A549 (cell line): ENCODE measurements at regions not wholly inside any gene's neighbourhood (a gene's known extent, or its start where the extent isn't known, plus 50 kb on each side); places are given as distances from the start of the nearest gene placed in this dataset.

Experiments used
- ATAC-seq, 2 experiments: fragments of 200-7000 bp in 1 of 2; fragments of >200 bp in 1 of 2; cut with Nextera tagmentation in 1 of 2; cut with Tn5 transposase in 1 of 2; 3 replicates each; pipeline versions ENCODE4 v1.8.0 to v1.9.1; 2018 to 2020; ENCODE audit warnings: mild to moderate bottlenecking in 1 of 2, moderate library complexity in 1 of 2
- CTCF ChIA-PET: fragments of 300-600 bp; sonication (Branson Sonifier 250); formaldehyde crosslinking; extraction: SDS; loops from one replicate; lab custom pipeline; 2021; ENCODE audit warnings: antibody characterized with exemption, inconsistent platforms; lab: Yijun Ruan, JAX
- POLR2A ChIA-PET: fragments of 350-600 bp; formaldehyde crosslinking; extraction: SDS; loops from one replicate; lab custom pipeline; 2021; ENCODE audit warnings: antibody characterized with exemption, inconsistent platforms; lab: Yijun Ruan, JAX
- DNase-seq, 2 experiments: peaks; one replicate each; pipeline versions ENCODE4 v3.0.0 to v3.0.0-alpha.2; 2011 to 2016; ENCODE audit warnings: low read depth in 1 of 2, low spot score in 1 of 2
- FAIRE-seq: peaks from 2 replicates; lab custom pipeline; 2011; peaks lifted over from hg19 to GRCh38; lab: Jason Lieb, UNC
- H3K27ac ChIP-seq, 2 experiments: fragments of >200 bp; sonication (Bioruptor Twin); formaldehyde crosslinking; 3 replicates each; pipeline ENCODE4 v1.5.1; 2016 to 2017
- H3K4me1 ChIP-seq: fragments of >200 bp; sonication (Bioruptor Twin); formaldehyde crosslinking; 3 replicates; pipeline ENCODE4 v1.6.1; 2016
- H3K4me2 ChIP-seq: fragments of >200 bp; sonication (Bioruptor Twin); formaldehyde crosslinking; 3 replicates; pipeline ENCODE4 v1.6.1; 2016
- H3K4me3 ChIP-seq: fragments of >200 bp; sonication (Bioruptor Twin); formaldehyde crosslinking; 3 replicates; pipeline ENCODE4 v1.5.1; 2016
- H3K9me3 ChIP-seq: fragments of >200 bp; sonication (Bioruptor Twin); formaldehyde crosslinking; 3 replicates; pipeline ENCODE4 v1.6.1; 2016
- BCL3 ChIP-seq: fragments of >200 bp; sonication (Bioruptor Twin); formaldehyde crosslinking; IDR thresholded peaks from 3 replicates; pipeline ENCODE4 v1.6.1; 2016
- BHLHE40 ChIP-seq: IDR thresholded peaks from 2 replicates; pipeline ENCODE4 v1.6.1; 2012; ENCODE audit warnings: low read depth, low read length, inconsistent platforms
- CBX8 ChIP-seq: fragments of 200-600 bp; sonication (generic); IDR thresholded peaks from 2 replicates; pipeline ENCODE4 v1.6.1; 2016
- CEBPB ChIP-seq, 2 experiments: fragments of >200 bp in 1 of 2; sonication (Bioruptor Twin) in 1 of 2; formaldehyde crosslinking in 1 of 2; IDR thresholded peaks; 2 replicates each; pipeline ENCODE4 v1.6.1; 2012 to 2016
- CHD4 ChIP-seq: fragments of 200-600 bp; sonication (generic); IDR thresholded peaks from 2 replicates; pipeline ENCODE4 v1.6.1; 2016; ENCODE audit warnings: antibody characterized with exemption, mild to moderate bottlenecking, borderline replicate concordance
- EHF ChIP-seq: fragments of 250-450 bp; sonication (Bioruptor Pico); IDR thresholded peaks from 2 replicates; pipeline ENCODE4 v1.5.0; 2020; ENCODE audit warnings: mild to moderate bottlenecking
- EHMT2 ChIP-seq: fragments of 200-600 bp; sonication (generic); IDR thresholded peaks from 2 replicates; pipeline ENCODE4 v1.6.1; 2016; ENCODE audit warnings: antibody characterized with exemption, low read depth, mild to moderate bottlenecking, moderate library complexity
- FOSL2 ChIP-seq, 2 experiments: fragments of 450-650 bp in 1 of 2; fragments of >200 bp in 1 of 2; sonication (Bioruptor Twin) in 1 of 2; formaldehyde crosslinking; IDR thresholded peaks; 2 replicates each; pipeline versions ENCODE4 v1.5.0 to v1.6.1; 2016 to 2020; ENCODE audit warnings: mild to moderate bottlenecking in 1 of 2, moderate library complexity in 1 of 2
- HDAC2 ChIP-seq: fragments of 200-600 bp; sonication (generic); IDR thresholded peaks from 2 replicates; pipeline ENCODE4 v1.6.1; 2016
- HOXB5 ChIP-seq: fragments of 250-450 bp; sonication (Bioruptor Pico); IDR thresholded peaks from 2 replicates; pipeline ENCODE4 v1.5.0; 2020; ENCODE audit warnings: mild to moderate bottlenecking, moderate library complexity
- JUNB ChIP-seq: fragments of >200 bp; sonication (Bioruptor Twin); formaldehyde crosslinking; IDR thresholded peaks from 2 replicates; pipeline ENCODE4 v1.6.1; 2016
- KDM1A ChIP-seq: fragments of 200-600 bp; sonication (generic); IDR thresholded peaks from 2 replicates; pipeline ENCODE4 v1.6.1; 2016; ENCODE audit warnings: low read depth, mild to moderate bottlenecking
- NFE2L2 ChIP-seq: fragments of 150-350 bp; conservative IDR thresholded peaks from 2 replicates; pipeline ENCODE4 v1.6.1; 2014; ENCODE audit warnings: low read length
- NR3C1 ChIP-seq: fragments of >200 bp; sonication (Bioruptor Twin); formaldehyde crosslinking; IDR thresholded peaks from 3 replicates; pipeline ENCODE4 v1.6.1; 2017
- RARB ChIP-seq: fragments of 250-450 bp; sonication (Bioruptor Pico); IDR thresholded peaks from 2 replicates; pipeline ENCODE4 v1.8.0; 2021; ENCODE audit warnings: mild to moderate bottlenecking, moderate library complexity
- RCOR1 ChIP-seq: fragments of 150-350 bp; IDR thresholded peaks from 2 replicates; pipeline ENCODE4 v1.6.1; 2014; ENCODE audit warnings: antibody characterized with exemption, low read length, low read depth
- REST ChIP-seq: fragments of 200-600 bp; sonication (generic); IDR thresholded peaks from 2 replicates; pipeline ENCODE4 v1.6.1; 2016; ENCODE audit warnings: antibody characterized with exemption, mild to moderate bottlenecking, moderate library complexity
- SMC3 ChIP-seq: fragments of >200 bp; sonication (Bioruptor Twin); formaldehyde crosslinking; IDR thresholded peaks from 3 replicates; pipeline ENCODE4 v1.6.1; 2018; ENCODE audit warnings: inconsistent platforms
- SREBF2 ChIP-seq: fragments of 450-650 bp; IDR thresholded peaks from 2 replicates; pipeline ENCODE4 v1.6.1; 2014; ENCODE audit warnings: mild to moderate bottlenecking, moderate library complexity
- USF2 ChIP-seq: fragments of 450-650 bp; IDR thresholded peaks from 2 replicates; pipeline ENCODE4 v1.6.1; 2014; ENCODE audit warnings: antibody characterized with exemption
- ZNF302 ChIP-seq: fragments of 250-450 bp; sonication (Bioruptor Pico); IDR thresholded peaks from 2 replicates; pipeline ENCODE4 v1.9.0; 2021; ENCODE audit warnings: inconsistent platforms, mild to moderate bottlenecking, moderate library complexity
- ZSCAN20 ChIP-seq: fragments of 250-450 bp; sonication (Bioruptor Pico); IDR thresholded peaks from 2 replicates; pipeline ENCODE4 v1.8.0; 2022; ENCODE audit warnings: mild to moderate bottlenecking, moderate library complexity
- WGBS: methylation state at CpG from one replicate; pipeline ENCODE4 v1.1.6; 2017; ENCODE audit errors: missing lambda C conversion rate; 5-methylcytosine and 5-hydroxymethylcytosine counted together
- TF ChIP-seq, protein P1 (sequence below): fragments of 250-450 bp; sonication (Bioruptor Pico); IDR thresholded peaks from 2 replicates; pipeline ENCODE4 v1.5.0; 2020; ENCODE audit warnings: low read depth, mild to moderate bottlenecking, moderate library complexity
- TF ChIP-seq, protein P2 (sequence below): fragments of 150-350 bp; IDR thresholded peaks from 2 replicates; pipeline ENCODE4 v1.6.1; 2014; ENCODE audit warnings: low read depth, mild to moderate bottlenecking, low read length

DNA sequence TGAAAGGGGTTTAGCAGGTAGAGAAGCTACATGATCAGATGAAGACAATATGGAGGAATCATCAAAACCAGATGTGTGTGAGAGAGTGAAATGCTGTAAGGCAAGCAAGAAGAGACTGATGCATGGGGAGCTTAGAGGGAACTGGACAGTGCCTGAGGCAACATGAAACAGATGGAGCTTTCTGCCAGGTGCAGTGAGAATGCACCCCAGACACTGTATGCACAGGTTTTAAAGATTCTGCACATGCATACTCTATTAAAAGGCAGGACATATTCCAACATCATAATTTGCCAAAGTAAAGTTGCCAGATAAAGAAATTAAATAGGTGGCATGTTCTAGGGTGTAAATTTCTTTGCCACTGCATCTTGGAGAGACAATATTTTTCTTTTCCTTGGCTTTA lies 200.1 kb downstream of the AMY1C start:
- Histone ChIP-seq H3K9me3 (no peaks in the 10 kb centered on the region), H3K4me2 (no peak overlapping the region), H3K4me1 (no peaks in the 10 kb centered on the region), H3K4me3 (no peak overlapping the region), H3K27ac (no peak overlapping the region)
- no peak for DNase-seq
- no peak for FAIRE-seq
- no peak for ATAC-seq
- ChIA-PET CTCF (interaction anchor here (0.8 kb wide), 1 partner anchor 183 kb away, joined by 3 read pairs; no protein-coding TSS in a partner anchor), POLR2A (no interaction called here)
- TF ChIP-seq SMC3 (no peak), CBX8 (no peak), FOSL2 (IDR thresholded peaks at IDR 0.05) (no peak), FOSL2 (CRISPR knock-in tag; IDR thresholded peaks at IDR 0.05) (no peak), REST (no peak)

- DNase-seq (no peak), ATAC-seq (no peak)
- Histone ChIP-seq H3K4me2 (no peak overlapping the region), H3K9me3 (no peaks in the 10 kb centered on the region), H3K27ac (no peak overlapping the region)
- TF ChIP-seq NR3C1, result no peak
- TF ChIP-seq ZNF302, result no peak
- TF ChIP-seq CHD4, result no peak
- no peak for TF ChIP-seq RARB (CRISPR knock-in tag)
- no peak for TF ChIP-seq EHF (CRISPR knock-in tag)
- TF ChIP-seq HDAC2, result no peak
- TF ChIP-seq, protein P1, sequence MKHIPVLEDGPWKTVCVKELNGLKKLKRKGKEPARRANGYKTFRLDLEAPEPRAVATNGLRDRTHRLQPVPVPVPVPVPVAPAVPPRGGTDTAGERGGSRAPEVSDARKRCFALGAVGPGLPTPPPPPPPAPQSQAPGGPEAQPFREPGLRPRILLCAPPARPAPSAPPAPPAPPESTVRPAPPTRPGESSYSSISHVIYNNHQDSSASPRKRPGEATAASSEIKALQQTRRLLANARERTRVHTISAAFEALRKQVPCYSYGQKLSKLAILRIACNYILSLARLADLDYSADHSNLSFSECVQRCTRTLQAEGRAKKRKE (CRISPR knock-in tag), result no peak
- TF ChIP-seq, all 56 proteins: peak for 0
- ChIA-PET POLR2A (no interaction called here), CTCF (no interaction called here)
- FAIRE-seq, result no peak
- WGBS, result 3% methylated on average over 4 of the region's 4 CpGs
- Histone ChIP-seq H3K4me1 (no peaks in the 10 kb centered on the region), H3K4me3 (no peak overlapping the region)
These were observed 203.7 kb downstream of the AMY1C start for GRCh38 chr1:103953386-103953785.

GRCh38 chr1:103958699-103959098 lies 209.0 kb downstream of the AMY1C start:
- Histone ChIP-seq H3K4me2 (no peak overlapping the region), H3K9me3 (no peaks in the 10 kb centered on the region), H3K27ac (no peak overlapping the region), H3K4me3 (no peak overlapping the region), H3K4me1 (no peaks in the 10 kb centered on the region)
- ChIA-PET POLR2A (no interaction called here), CTCF (no interaction called here)
- no peak for FAIRE-seq
- WGBS, result 14% methylated on average over 1 of the region's 1 CpG
- no peak for DNase-seq
- TF ChIP-seq RCOR1 (no peak), CEBPB (IDR thresholded peaks at IDR 0.05) (no peak), USF2 (no peak), FOSL2 (IDR thresholded peaks at IDR 0.05) (no peak), FOSL2 (CRISPR knock-in tag; IDR thresholded peaks at IDR 0.05) (no peak), BHLHE40 (no peak), HOXB5 (CRISPR knock-in tag) (no peak), JUNB (no peak), NFE2L2 (no peak), BCL3 (no peak), KDM1A (no peak), HDAC2 (no peak), SREBF2 (no peak), EHMT2 (no peak), RARB (CRISPR knock-in tag) (no peak), ZSCAN20 (CRISPR knock-in tag) (no peak), CBX8 (no peak)
- TF ChIP-seq, protein P2, sequence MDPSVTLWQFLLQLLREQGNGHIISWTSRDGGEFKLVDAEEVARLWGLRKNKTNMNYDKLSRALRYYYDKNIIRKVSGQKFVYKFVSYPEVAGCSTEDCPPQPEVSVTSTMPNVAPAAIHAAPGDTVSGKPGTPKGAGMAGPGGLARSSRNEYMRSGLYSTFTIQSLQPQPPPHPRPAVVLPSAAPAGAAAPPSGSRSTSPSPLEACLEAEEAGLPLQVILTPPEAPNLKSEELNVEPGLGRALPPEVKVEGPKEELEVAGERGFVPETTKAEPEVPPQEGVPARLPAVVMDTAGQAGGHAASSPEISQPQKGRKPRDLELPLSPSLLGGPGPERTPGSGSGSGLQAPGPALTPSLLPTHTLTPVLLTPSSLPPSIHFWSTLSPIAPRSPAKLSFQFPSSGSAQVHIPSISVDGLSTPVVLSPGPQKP, result no peak
- ATAC-seq, result no peak
